Stimulated activated CD8-positive, alpha-beta memory T cell treated with anti-CD3 and anti-CD28 coated beads, Interleukin-7, amount 100 ng/mL, for 1 hour (primary cell): ENCODE measurements at regions not wholly inside any gene's neighbourhood (a gene's known extent, or its start where the extent isn't known, plus 50 kb on each side); places are given as distances from the start of the nearest gene placed in this dataset.

Experiments
- DNase-seq, 2 donors: peaks; one replicate each; pipeline ENCODE4 v3.0.0-alpha.2; 2020; ENCODE audit warnings: low read depth in 2 of 2

DNA sequence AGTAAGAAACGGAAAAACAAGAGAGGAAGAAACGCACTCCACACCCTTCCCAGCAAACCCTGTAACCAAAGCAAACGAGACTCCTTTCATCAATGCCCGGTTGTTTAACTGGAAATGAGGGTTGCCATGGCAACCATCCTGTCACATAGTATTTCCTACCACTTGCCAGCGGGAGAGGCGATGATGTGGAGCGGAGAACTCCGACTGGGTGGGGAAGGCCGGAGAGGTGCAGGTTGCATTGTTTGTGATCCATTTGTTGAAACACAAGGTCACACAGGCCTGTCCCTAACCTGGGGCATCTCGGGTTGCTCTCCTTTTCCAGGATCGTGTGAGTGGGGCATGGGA is 609.9 kb downstream of the BUD13 start:
- no peak for DNase-seq

- no peak for DNase-seq
Measured at GRCh38 chr11:116162086-116162885, 610.5 kb downstream of the BUD13 start.

DNA sequence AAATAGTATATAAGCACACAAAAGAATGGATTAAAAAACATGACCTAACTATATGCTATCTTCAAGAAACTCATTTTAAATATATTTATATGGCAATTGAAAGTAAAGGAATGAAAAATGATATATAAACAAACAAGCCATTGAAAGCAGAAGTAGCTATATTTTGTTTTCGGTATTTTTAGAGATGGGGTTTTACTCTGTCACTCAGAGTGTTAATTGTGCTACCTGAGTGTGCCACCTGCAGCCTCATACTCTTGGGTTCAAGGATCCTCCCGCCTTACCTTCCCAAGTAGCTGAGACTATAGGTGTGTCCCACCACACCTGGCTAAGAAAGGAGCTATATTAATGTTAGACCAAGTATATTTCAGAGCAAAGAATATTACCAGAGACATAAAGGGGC is 624.1 kb downstream of the BUD13 start:
- no peak for DNase-seq

DNA sequence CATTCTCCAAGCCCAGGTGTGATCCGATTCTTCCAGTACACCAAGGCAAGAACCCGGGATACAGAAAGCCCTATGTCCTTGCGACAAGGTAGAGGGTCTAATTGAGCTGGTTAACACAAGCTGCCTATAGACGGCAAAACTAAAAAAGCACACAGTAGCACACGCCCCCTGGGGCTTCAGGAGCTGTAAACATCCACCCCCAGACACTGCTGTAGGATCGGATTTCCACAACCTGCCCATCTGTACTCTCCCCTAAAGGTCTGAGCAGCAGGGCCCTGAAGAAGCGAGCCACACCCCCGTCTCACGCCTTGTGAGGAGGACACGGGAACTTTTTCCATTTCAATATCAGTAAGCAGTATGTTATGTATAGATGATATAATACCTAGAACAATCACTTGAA is 624.7 kb downstream of the BUD13 start:
- no peak for DNase-seq

- DNase-seq = no peak
Measured at GRCh38 chr11:116145187-116145865, 627.5 kb downstream of the BUD13 start.

DNA sequence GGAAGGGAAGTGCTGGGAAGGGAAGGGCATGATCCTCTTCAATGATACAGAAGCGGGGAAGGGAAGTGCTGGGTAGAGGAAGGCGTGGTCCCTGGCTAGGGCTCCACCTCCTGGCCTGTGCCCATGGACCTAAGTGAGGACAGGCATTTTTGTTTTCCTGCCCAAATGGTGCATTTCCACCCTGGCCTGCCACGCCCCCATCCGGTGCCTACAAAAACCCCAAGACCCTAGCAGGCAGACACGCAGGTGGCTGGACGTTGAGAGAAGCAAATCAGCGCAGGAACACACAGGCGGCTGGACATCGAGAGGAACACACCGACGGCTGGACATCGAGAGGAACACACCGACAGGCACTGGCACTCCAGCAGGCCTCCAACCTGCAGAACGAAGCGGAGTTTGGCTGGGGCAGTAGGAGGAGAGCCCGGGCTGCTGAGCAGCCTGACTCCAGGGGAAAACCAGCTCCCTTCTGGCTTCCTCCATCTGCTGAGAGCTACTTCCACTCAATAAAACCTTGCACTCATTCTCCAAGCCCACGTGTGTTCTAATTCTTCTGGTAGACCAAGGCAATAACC is 628.3 kb downstream of the BUD13 start:
- DNase-seq = no peak

GRCh38 chr11:116138280-116138679 is 634.1 kb upstream of the CADM1 start:
- no peak for DNase-seq

- no peak for DNase-seq
Measured at GRCh38 chr11:116137753-116138152, 633.5 kb upstream of the CADM1 start.

DNA sequence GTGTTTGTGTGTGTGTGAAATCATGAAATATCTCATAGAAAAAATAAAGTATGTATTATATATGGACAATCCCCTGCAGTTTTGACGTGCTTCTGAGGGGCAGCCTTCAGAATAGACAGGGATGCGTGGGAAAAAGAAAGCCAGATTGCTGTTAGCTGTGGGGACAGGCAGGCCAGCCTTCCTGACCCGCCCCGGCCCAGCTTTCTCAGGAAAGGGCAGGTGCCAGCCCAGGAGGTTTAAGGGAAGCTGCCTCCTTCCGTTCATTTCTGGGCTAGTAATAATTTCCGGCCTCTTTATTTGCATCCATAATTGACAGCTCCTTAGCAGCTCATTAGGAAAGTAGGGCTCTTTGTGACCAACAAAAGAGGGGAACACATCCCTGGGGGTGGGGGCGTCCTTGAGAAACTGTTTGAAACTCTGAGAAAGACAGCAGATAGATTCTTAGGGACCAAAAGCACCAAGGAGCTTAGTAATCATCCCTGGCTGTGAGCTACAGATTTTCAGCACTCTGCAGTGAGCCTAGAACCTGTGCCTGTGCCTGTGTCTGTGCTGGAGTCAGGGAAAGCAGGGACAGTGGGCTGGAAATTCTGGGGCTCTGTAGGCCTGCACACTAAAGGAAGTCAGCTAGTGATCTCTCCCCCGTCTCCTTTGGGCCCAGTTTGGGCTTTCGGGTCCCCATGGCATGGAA is 632.9 kb upstream of the CADM1 start:
- no peak for DNase-seq

DNA sequence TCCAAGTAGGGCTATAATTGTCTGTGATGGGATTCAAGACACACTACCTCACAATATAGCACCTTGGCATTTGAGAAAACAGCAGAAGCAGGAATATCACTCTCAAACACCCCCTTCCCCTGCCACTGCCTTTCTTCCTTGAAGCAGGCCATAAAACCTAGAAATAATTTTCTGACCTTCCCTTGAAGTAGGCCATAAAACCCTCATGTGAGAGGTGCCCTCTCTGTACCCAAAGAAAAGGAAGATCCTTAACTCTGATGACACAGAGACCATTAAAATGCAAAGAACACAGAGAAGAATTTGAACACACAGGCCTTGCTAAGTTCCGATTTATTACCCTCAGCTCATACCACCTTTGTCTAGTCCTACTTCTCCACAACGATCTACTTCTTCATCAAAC is 631.7 kb upstream of the CADM1 start:
- no peak for DNase-seq

DNA sequence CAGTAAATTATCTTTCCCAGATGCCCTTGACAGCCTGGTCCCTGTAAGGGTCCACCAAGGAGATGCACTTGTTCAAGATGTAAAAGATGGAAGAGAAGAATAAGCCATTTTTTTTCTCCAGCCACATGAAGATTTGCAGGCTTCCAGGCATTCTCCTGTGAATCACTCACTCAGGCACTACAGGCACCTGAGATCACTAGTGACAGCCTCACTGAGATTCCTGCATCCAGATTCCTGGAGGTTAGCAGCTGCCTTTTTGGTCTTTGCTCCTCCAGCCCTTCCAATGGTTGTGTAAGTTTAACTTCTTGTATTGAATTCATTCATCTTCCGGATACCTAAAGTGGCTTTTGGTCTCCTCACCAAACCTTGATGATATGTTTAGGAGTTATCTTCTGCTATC is 630.2 kb upstream of the CADM1 start:
- no peak for DNase-seq

DNA sequence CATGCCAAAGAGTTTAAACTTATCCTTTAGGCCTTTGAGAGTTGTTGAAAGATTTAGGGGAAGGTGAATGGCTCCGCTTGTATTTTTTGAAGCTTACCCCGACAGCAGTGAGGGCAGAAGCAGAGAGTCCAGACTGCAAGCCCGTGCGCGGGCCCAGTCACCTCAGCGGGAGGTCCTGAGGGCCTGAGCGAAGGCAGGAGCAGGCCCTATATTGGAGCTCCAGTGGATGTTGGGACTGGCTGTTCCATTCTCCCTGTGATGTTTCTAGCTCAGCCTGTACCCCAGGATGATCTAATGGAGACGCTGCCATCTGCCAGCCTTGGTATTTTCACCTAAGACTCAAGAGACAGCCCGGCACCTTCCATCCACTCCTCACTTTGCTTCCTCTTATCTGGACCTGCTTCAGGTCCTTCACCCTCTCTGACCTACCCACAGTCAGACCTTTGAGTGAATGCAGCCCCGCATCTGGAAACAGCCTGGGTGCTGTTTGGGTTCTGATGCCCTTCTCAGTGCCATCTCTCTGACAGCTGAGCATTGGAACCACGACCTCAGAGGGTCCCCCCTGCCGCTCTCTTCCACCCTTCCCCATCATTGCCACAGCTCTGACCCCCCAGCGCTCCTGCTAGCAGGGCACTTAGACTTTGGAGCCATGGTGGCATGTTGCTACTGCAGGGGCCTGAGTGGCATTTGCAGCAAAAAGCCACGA is 628.2 kb upstream of the CADM1 start:
- no peak for DNase-seq

DNA sequence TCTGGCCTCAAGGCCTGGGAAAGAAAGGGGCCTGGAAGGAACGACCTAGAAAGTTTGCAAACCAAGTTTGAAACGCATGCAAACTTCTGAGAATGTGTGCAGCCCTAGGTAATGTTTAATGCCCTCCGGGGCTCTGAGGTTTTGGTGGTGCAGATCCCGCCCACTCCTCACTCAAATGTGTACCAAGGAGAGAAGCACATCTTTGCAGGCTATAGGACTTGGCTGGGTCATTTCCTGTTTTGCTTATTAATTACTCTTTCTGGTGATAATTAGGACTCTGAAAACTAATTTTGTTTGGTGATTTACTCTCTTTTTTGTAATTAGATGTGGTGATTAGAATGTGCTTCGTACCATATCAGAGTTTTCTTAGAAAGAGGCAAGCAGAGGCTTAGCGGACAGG is 625.9 kb upstream of the CADM1 start:
- no peak for DNase-seq

GRCh38 chr11:116129456-116129855 is 625.2 kb upstream of the CADM1 start:
- DNase-seq = no peak

DNA sequence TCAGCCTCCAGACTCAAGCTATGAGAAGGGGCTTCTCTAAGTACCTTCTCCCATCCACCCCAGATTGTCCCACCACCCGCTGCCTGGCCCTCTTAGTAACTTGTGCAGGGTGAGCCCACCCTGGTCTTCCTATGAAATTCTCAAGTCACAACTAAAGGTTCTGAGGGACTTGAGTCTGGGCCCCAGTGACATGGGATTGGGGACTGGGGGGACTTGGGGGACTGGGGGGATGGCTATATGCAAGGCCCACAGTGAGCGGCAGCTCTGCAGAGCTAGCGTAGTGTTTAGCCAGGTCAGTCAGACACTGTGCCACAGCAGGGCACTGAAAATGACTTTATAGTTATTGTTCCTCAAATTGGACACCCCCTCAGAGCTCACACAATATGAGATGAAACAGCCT is 622.3 kb upstream of the CADM1 start:
- no peak for DNase-seq

DNA sequence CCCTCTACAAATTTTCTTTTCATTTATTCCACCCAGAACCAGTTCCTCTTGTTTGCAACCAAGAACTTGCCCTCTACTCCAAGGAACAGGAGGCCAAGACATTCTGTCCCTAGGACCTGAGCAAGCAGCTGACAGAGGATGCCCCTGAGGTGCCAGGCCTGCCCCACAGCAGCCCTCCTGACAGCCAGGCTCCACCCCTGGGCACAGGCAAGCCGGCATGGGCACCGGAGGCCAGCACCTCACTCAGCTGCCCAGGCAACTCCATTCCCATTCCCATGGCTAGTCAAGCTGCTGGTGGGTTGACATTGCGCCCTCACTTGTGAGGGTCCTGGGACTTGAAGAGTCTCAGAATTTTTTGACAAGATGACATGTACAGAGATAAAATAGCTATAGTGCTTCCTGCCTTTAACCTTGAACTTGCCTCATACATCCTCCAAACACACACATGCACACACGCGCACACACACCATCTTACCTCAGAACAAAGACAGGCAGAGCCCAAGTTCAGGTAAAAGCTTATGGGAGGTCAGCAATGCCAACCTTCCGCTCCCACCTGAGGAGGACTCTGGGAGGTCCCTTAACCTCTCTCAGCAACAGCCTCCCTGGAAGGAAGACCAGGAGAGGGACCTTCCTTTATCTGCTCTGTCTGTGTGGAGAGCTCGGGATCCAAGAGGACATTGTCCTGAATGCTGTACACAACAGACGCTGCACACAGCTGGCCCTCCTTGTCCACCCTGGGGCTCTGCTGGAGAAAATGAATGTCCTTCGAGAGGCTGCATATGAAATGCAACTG is 620.9 kb upstream of the CADM1 start:
- no peak for DNase-seq

- DNase-seq = no peak
Measured at GRCh38 chr11:116123739-116124138, 619.5 kb upstream of the CADM1 start.

DNA sequence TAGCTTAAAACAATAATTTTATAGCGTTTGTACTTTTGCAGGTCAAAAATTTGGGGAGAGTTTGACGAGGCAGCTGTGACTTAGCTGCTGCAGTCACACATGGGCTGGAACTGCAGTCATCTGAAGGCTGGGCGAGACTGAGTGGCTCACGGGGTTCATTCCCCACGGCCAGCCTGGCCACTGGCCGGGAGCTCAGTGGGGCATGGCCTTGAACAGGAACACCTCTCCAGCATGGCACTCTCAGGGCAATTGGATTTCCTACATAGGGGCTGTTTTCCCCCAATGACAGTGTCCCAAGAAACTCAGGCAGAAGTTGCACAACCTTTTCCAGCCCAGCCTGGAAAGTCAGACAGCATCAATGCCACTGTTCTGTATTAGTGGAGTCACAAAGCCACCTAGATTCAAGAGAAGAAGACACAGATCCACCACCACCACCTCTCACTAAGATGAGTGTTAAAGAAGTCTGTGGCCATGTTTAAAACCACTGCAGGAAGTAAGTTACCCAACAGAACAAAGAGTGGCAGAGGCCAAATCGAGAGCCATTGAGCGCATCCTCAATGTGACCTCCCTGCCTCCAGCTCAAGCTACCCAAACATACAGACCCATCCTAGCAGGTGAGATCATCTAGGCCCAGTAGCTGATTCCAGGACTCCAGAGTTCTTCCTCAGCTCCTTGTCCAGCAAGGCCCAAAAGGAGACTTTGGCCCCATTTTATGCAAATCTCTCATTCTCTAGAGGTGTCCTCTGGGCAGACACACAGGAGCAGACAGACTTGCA is 618.7 kb upstream of the CADM1 start:
- no peak for DNase-seq

DNA sequence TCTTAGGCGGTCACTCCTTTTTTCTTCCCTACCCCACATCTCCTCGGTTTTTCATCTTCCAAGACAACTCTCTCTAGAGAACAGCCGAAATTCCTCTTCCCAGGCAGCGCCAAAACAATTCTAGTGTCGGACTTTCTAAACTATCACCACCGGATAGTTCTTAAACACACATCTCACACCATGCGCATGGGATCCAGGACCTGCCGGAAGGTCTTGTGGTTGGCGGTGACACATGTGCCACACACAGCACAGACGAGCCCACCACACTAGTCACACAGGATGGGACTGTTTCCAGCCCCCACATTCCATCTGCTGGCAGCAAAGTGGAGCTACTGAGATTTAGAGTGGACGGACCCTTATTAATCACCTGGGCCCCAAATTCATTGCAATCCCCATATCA is 614.9 kb upstream of the CADM1 start:
- DNase-seq = no peak

DNA sequence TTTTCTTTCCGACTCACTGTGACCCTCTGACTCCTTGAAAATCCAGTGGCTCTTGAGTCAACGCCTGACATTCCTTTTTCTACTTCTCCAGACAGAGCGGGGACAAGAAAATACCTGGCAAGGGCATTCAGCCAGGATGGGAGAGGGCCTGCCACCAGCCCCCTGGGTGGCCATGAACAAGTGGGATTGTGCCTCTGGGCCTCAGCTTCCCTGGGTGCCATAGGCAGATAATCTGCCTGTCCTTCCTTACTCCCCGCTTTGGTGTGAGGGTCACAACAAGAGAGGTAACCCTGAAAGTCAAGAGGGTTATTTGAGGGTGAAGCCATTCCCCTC is 613.9 kb upstream of the CADM1 start:
- no peak for DNase-seq
